ENCODE measurements at regions not wholly inside any gene's neighbourhood (a gene's known extent, or its start where the extent isn't known, plus 50 kb on each side); places are given as distances from the start of the nearest gene placed in this dataset.
A peak's percentile ranks its signal among the peaks of the same experiment; 100 is the strongest.
"Not testable (repeated sequence)": the region's sequence is repeated elsewhere in the genome, so short reads cannot be mapped to it uniquely, and the experiment has no call there.

- DNase-seq, result no peak
- Histone ChIP-seq H3K9me3 (no peaks in the 10 kb centered on the region), H3K27ac (no peak overlapping the region), H3K4me3 (no peak overlapping the region), H3K36me3 (no peaks in the 10 kb centered on the region), H3K4me1 (peaks cover 0 to 9% (median 4%) of the 10 kb centered on the region in 12 donors), H3K27me3 (no peaks in the 10 kb centered on the region)
- TF ChIP-seq CTCF (IDR thresholded peaks at IDR 0.05) (no peak), POLR2A (IDR thresholded peaks at IDR 0.05) (no peak)
- intact Hi-C loops (cut with DNase I), result no loop called here
- no peak for ATAC-seq
- 81 to 90% (median 89%) methylated on average over 5 of the region's 5 CpGs for WGBS, 4 donors
Measured at GRCh38 chr13:50649211-50649610, 194.3 kb downstream of the DLEU7 start.

GRCh38 chr13:50650592-50651504 lies 192.6 kb downstream of the DLEU7 start:
- 60 to 63% (median 62%) methylated on average over 11 of the region's 11 CpGs for WGBS, 4 donors
- Histone ChIP-seq H3K4me1 (peaks cover 0 to 9% (median 4%) of the 10 kb centered on the region in 12 donors), H3K27ac (no peak overlapping the region), H3K9me3 (no peaks in the 10 kb centered on the region), H3K4me3 (no peak overlapping the region), H3K36me3 (no peaks in the 10 kb centered on the region), H3K27me3 (no peaks in the 10 kb centered on the region)
- TF ChIP-seq POLR2A (IDR thresholded peaks at IDR 0.05) (no peak), CTCF (IDR thresholded peaks at IDR 0.05) (no peak)
- intact Hi-C loops (cut with DNase I), result no loop called here
- DNase-seq, result no peak
- peak in 1 of 4 donors; percentile 34 for ATAC-seq

GRCh38 chr13:50651922-50652321 lies 191.6 kb downstream of the DLEU7 start:
- Histone ChIP-seq H3K9me3 (no peaks in the 10 kb centered on the region), H3K27me3 (no peaks in the 10 kb centered on the region), H3K4me3 (no peak overlapping the region), H3K27ac (no peak overlapping the region), H3K4me1 (peaks cover 0 to 9% (median 4%) of the 10 kb centered on the region in 12 donors), H3K36me3 (no peaks in the 10 kb centered on the region)
- WGBS, 4 donors, result 69 to 83% (median 71%) methylated on average over 3 of the region's 3 CpGs
- DNase-seq (no peak), ATAC-seq (no peak)
- no peak for TF ChIP-seq CTCF (IDR thresholded peaks at IDR 0.05)
- TF ChIP-seq POLR2A (IDR thresholded peaks at IDR 0.05), result no peak
- intact Hi-C loops (cut with DNase I), result no loop called here

- H3K27me3 ChIP-seq, result no peaks in the 10 kb centered on the region
- no peaks in the 10 kb centered on the region for H3K36me3 ChIP-seq
- H3K27ac ChIP-seq, result no peak overlapping the region
- no peaks in the 10 kb centered on the region for H3K9me3 ChIP-seq
- 88 to 96% (median 92%) methylated on average over 4 of the region's 4 CpGs for WGBS, 4 donors
- no peak for TF ChIP-seq CTCF (IDR thresholded peaks at IDR 0.05)
- no peak for TF ChIP-seq POLR2A (IDR thresholded peaks at IDR 0.05)
- intact Hi-C loops (cut with DNase I), result no loop called here
- no peak overlapping the region for H3K4me3 ChIP-seq
- ATAC-seq (no peak), DNase-seq (no peak)
- peaks cover 0 to 9% (median 2%) of the 10 kb centered on the region in 12 donors for H3K4me1 ChIP-seq
Measured at GRCh38 chr13:50654331-50654730, 189.2 kb downstream of the DLEU7 start.

- H3K4me1 ChIP-seq, H3K27ac ChIP-seq, H3K4me3 ChIP-seq, H3K27me3 ChIP-seq, ATAC-seq, H3K36me3 ChIP-seq, DNase-seq, H3K9me3 ChIP-seq: not testable (repeated sequence)
- 95 to 97% (median 95%) methylated on average over 5 of the region's 5 CpGs for WGBS, 4 donors
- intact Hi-C loops (cut with DNase I), result loop anchor here in 1 of 10 donors (10.0 kb wide), 1 partner anchor 57 kb away; no protein-coding TSS in a partner anchor
Measured at GRCh38 chr13:50661881-50662280, 181.6 kb downstream of the DLEU7 start.

Measured in heart left ventricle (tissue), 16 donors.